Spleen (tissue), 11 donors: ENCODE measurements at regions not wholly inside any gene's neighbourhood (a gene's known extent, or its start where the extent isn't known, plus 50 kb on each side); places are given as distances from the start of the nearest gene placed in this dataset.

Experiments
- DNase-seq: peaks from one replicate; pipeline ENCODE4 v3.0.0-alpha.2; 2020
- H3K27ac ChIP-seq, 8 donors: fragments of 200-600 bp; sonication (generic) in 7 of 8; 1 replicate in 4 of 8; 2 replicates in 4 of 8; pipeline versions ENCODE4 v1.5.0 to v1.8.0; 2016 to 2021; ENCODE audit warnings: inconsistent platforms in 4 of 8, mild to moderate bottlenecking in 4 of 8, moderate library complexity in 1 of 8
- H3K27me3 ChIP-seq, 7 donors: fragments of 200-600 bp; sonication (generic) in 6 of 7; replicated peaks in 1 of 7; 1 replicate in 4 of 7; 2 replicates in 3 of 7; pipeline versions ENCODE4 v1.5.0 to v1.8.0; 2016 to 2021; ENCODE audit warnings: inconsistent platforms in 3 of 7, mild to moderate bottlenecking in 1 of 7
- H3K36me3 ChIP-seq, 6 donors: fragments of 200-600 bp; sonication (generic) in 5 of 6; 1 replicate in 4 of 6; 2 replicates in 2 of 6; pipeline versions ENCODE4 v1.5.0 to v1.8.0; 2016 to 2021; ENCODE audit warnings: inconsistent platforms in 2 of 6
- H3K4me1 ChIP-seq, 6 donors: fragments of 200-600 bp; sonication (generic) in 5 of 6; 1 replicate in 3 of 6; 2 replicates in 3 of 6; pipeline versions ENCODE4 v1.5.0 to v1.8.0; 2016 to 2021; ENCODE audit warnings: inconsistent platforms in 3 of 6
- H3K4me3 ChIP-seq, 8 donors: fragments of 200-600 bp; sonication (generic) in 7 of 8; 1 replicate in 4 of 8; 2 replicates in 4 of 8; pipeline versions ENCODE4 v1.5.0 to v1.8.0; 2016 to 2021; ENCODE audit warnings: inconsistent platforms in 4 of 8, mild to moderate bottlenecking in 4 of 8, moderate library complexity in 2 of 8
- H3K9me3 ChIP-seq, 8 donors: fragments of 200-600 bp; sonication (generic) in 7 of 8; 1 replicate in 4 of 8; 2 replicates in 4 of 8; pipeline versions ENCODE4 v1.5.0 to v1.8.0; 2016 to 2021; ENCODE audit warnings: inconsistent platforms in 4 of 8
- POLR2A ChIP-seq, 3 donors: fragments of 450-650 bp; IDR thresholded peaks; one replicate each; pipeline ENCODE4 v1.5.1; 2017; ENCODE audit warnings: antibody characterized with exemption in 3 of 3, mild to moderate bottlenecking in 1 of 3
- POLR2AphosphoS5 ChIP-seq, 3 donors: sonication (generic); formaldehyde crosslinking; IDR thresholded peaks; one replicate each; pipeline ENCODE4 v1.5.1; 2017; ENCODE audit warnings: antibody characterized with exemption in 3 of 3
- WGBS, 5 donors: extraction: QIAGEN DNeasy Blood & Tissue Kit in 3 of 5; methylation state at CpG; one replicate each; pipeline versions ENCODE4 v1.1.5 to v1.1.7; 2013 to 2018; 5-methylcytosine and 5-hydroxymethylcytosine counted together
- intact Hi-C: fragments of 100-400 bp; cut with DNase I; formaldehyde crosslinking; loops from one replicate; pipeline ENCODE4 v1.15.0; 2023; ENCODE audit warnings: low total_unique reads
- TF ChIP-seq, protein P1 (sequence below), 11 experiments: fragments of 200-600 bp in 7 of 11; fragments of 450-650 bp in 4 of 11; sonication (generic) in 4 of 11; IDR thresholded peaks in 8 of 11; conservative IDR thresholded peaks in 3 of 11; 1 replicate in 7 of 11; 2 replicates in 4 of 11; pipeline versions ENCODE4 v1.4.0 to v1.8.0; 2016 to 2021; ENCODE audit warnings: antibody characterized with exemption in 11 of 11, inconsistent platforms in 4 of 11, mild to moderate bottlenecking in 1 of 11
- donor health status: healthy with polysubstance abuse.
- donor health status: DM: no; HTN: no; CAD: no; lungs with moderate emphysema.
- donor health status: DM: no; HTN: no; CAD: no.
- donor health status: Bipolar disorder and iron deficiency.
- donor health status: healthy.
- donor health status: DM: no; HTN: no; CAD: no.
- donor health status: DM: yes; HTN: yes; CAD: no.

DNA sequence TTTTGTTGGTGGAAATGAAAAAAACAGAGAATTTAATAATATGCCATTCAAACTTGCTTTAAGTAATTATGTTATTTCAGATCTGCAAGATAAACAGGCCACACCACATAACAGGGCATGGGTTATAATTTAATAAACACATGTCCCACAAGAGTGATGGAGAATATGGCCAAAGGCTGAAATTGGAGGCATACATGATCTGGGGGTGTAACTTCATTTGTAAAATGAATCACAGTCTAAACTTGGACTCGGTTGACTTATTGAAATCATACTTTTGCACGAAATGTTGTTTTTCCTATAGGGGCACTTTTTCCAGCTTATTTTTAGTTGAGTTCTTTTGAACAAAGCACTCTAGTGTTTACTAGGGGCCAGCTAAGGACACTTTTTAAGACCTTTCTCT, 151.6 kb downstream of the TMEM26 start:
- TF ChIP-seq POLR2AphosphoS5 (IDR thresholded peaks at IDR 0.05): no peak
- TF ChIP-seq POLR2A (IDR thresholded peaks at IDR 0.05): no peak
- TF ChIP-seq, protein P1, sequence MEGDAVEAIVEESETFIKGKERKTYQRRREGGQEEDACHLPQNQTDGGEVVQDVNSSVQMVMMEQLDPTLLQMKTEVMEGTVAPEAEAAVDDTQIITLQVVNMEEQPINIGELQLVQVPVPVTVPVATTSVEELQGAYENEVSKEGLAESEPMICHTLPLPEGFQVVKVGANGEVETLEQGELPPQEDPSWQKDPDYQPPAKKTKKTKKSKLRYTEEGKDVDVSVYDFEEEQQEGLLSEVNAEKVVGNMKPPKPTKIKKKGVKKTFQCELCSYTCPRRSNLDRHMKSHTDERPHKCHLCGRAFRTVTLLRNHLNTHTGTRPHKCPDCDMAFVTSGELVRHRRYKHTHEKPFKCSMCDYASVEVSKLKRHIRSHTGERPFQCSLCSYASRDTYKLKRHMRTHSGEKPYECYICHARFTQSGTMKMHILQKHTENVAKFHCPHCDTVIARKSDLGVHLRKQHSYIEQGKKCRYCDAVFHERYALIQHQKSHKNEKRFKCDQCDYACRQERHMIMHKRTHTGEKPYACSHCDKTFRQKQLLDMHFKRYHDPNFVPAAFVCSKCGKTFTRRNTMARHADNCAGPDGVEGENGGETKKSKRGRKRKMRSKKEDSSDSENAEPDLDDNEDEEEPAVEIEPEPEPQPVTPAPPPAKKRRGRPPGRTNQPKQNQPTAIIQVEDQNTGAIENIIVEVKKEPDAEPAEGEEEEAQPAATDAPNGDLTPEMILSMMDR (IDR thresholded peaks at IDR 0.05 in 8 of 11, conservative IDR thresholded peaks at IDR 0.05 in 3 of 11): no peak
- Histone ChIP-seq H3K4me1 (no peaks in the 10 kb centered on the region), H3K9me3 (peaks cover 0 to 20% (median 14%) of the 10 kb centered on the region in 8 donors), H3K4me3 (no peak overlapping the region), H3K27ac (no peak overlapping the region), H3K36me3 (no peaks in the 10 kb centered on the region), H3K27me3 (no peaks in the 10 kb centered on the region)
- no peak for DNase-seq
- intact Hi-C loops: no loop called here
- 66 to 86% (median 80%) methylated on average over 2 of the region's 2 CpGs for WGBS, 5 donors

DNA sequence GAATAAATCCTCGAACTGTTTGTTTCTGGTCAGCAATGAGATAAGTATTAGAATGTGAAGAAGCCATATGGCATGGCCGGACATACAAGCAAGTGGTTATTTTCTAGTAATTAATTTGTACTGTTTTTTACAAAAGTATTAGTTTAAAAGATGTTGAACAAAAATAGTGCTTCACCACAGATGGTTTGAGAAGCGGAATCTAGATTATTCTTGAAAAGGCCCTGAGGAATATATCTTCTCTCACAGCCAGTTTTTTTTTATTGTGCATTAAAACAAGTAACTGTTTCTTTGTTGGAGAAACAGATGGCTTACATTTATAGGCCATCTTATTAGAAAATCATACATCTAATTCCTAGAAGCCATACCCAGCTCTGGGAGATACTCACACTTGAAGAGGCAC, 153.3 kb downstream of the TMEM26 start:
- TF ChIP-seq POLR2A (IDR thresholded peaks at IDR 0.05) (no peak), POLR2AphosphoS5 (IDR thresholded peaks at IDR 0.05) (no peak)
- TF ChIP-seq, protein P1 (IDR thresholded peaks at IDR 0.05 in 8 of 11, conservative IDR thresholded peaks at IDR 0.05 in 3 of 11): no peak
- no peaks in the 10 kb centered on the region for H3K36me3 ChIP-seq
- H3K9me3 ChIP-seq: peaks cover 0 to 20% (median 14%) of the 10 kb centered on the region in 8 donors
- no peaks in the 10 kb centered on the region for H3K4me1 ChIP-seq
- DNase-seq: no peak
- 87 to 97% (median 93%) methylated on average over 3 of the region's 3 CpGs for WGBS, 5 donors
- no peak overlapping the region for H3K4me3 ChIP-seq
- intact Hi-C loops: no loop called here
- no peak overlapping the region for H3K27ac ChIP-seq
- H3K27me3 ChIP-seq: no peaks in the 10 kb centered on the region

DNA sequence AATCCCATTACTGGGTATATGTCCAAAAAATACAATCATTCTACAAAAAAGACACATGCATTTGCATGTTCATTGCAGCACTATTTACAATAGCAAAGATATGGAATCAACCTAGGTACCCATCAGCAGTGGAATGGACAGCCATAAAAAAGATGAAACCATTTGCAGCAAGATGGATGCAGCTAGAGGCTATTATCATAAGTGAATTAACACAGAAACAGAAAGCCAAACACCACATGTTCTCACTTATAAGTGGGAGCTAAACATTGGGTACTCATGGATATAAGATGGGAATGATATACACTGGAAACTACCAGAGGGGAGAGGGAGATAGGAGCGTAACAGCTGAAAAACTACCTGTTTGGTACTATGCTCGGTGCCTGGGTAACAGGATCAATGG, 154.0 kb downstream of the TMEM26 start:
- no peaks in the 10 kb centered on the region for H3K4me1 ChIP-seq
- peaks cover 0 to 20% (median 14%) of the 10 kb centered on the region in 8 donors for H3K9me3 ChIP-seq
- H3K27me3 ChIP-seq: no peaks in the 10 kb centered on the region
- H3K4me3 ChIP-seq: no peak overlapping the region
- H3K36me3 ChIP-seq: no peaks in the 10 kb centered on the region
- TF ChIP-seq POLR2AphosphoS5 (IDR thresholded peaks at IDR 0.05) (no peak), POLR2A (IDR thresholded peaks at IDR 0.05) (no peak)
- TF ChIP-seq, protein P1 (IDR thresholded peaks at IDR 0.05 in 8 of 11, conservative IDR thresholded peaks at IDR 0.05 in 3 of 11): no peak
- no peak for DNase-seq
- 86 to 98% (median 93%) methylated on average over 2 of the region's 2 CpGs for WGBS, 5 donors
- intact Hi-C loops: no loop called here
- no peak overlapping the region for H3K27ac ChIP-seq

DNA sequence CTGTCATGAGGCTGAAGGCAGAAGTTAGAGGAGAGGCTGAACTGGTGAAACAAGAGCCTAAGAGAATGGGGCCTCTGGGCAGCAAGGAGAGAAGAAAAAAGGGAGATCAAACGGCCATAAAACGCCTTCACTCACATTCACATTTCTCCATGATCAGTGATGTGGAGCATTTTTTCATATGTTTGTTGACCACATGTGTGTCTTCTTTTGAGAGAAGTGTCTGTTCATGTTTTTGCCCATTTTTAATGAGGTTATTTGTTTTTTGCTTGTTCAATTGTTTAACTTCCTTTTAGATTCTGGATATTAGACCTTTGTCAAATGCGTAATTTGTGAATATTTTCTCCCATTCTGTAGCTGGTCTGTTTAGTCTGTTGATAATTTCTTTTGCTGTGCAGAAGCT, 155.0 kb downstream of the TMEM26 start:
- Histone ChIP-seq H3K4me3 (no peak overlapping the region), H3K27me3 (no peaks in the 10 kb centered on the region), H3K36me3 (no peaks in the 10 kb centered on the region), H3K9me3 (peaks cover 0 to 20% (median 14%) of the 10 kb centered on the region in 8 donors), H3K27ac (no peak overlapping the region), H3K4me1 (no peaks in the 10 kb centered on the region)
- DNase-seq: no peak
- intact Hi-C loops: no loop called here
- no peak for TF ChIP-seq POLR2A (IDR thresholded peaks at IDR 0.05)
- TF ChIP-seq, protein P1 (IDR thresholded peaks at IDR 0.05 in 8 of 11, conservative IDR thresholded peaks at IDR 0.05 in 3 of 11): no peak
- TF ChIP-seq POLR2AphosphoS5 (IDR thresholded peaks at IDR 0.05): no peak
- WGBS, 5 donors: 79 to 92% (median 87%) methylated on average over 3 of the region's 3 CpGs
